ENCODE measurements at regions not wholly inside any gene's neighbourhood (a gene's known extent, or its start where the extent isn't known, plus 50 kb on each side); places are given as distances from the start of the nearest gene placed in this dataset.

DNA sequence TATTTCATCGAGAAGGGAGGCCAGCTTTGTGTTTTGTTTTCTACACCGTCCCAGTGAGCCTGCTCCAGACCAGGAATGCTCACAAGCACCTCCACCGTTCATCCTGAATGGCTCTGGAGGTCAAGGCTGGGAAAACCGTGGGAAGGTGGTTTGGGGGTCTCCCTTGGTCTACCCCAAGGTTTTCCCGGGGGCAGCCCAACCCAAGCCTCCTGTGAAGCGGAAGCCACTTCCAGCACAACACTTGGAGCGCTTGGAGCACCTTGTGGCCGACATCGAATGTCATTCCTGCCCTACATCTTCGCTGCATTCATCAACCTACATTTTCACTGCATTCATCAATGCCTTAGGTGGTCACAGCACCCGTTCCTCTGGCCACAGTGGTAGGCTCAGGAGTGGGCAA, 255.6 kb upstream of the PMEPA1 start:
- TF ChIP-seq, protein P1, sequence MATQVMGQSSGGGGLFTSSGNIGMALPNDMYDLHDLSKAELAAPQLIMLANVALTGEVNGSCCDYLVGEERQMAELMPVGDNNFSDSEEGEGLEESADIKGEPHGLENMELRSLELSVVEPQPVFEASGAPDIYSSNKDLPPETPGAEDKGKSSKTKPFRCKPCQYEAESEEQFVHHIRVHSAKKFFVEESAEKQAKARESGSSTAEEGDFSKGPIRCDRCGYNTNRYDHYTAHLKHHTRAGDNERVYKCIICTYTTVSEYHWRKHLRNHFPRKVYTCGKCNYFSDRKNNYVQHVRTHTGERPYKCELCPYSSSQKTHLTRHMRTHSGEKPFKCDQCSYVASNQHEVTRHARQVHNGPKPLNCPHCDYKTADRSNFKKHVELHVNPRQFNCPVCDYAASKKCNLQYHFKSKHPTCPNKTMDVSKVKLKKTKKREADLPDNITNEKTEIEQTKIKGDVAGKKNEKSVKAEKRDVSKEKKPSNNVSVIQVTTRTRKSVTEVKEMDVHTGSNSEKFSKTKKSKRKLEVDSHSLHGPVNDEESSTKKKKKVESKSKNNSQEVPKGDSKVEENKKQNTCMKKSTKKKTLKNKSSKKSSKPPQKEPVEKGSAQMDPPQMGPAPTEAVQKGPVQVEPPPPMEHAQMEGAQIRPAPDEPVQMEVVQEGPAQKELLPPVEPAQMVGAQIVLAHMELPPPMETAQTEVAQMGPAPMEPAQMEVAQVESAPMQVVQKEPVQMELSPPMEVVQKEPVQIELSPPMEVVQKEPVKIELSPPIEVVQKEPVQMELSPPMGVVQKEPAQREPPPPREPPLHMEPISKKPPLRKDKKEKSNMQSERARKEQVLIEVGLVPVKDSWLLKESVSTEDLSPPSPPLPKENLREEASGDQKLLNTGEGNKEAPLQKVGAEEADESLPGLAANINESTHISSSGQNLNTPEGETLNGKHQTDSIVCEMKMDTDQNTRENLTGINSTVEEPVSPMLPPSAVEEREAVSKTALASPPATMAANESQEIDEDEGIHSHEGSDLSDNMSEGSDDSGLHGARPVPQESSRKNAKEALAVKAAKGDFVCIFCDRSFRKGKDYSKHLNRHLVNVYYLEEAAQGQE (IDR thresholded peaks at IDR 0.05; ENCODE audit: insufficient read depth in 1 of 2, low read depth in 2 of 2, low read length in 2 of 2) = no peak
- TF ChIP-seq POLR2AphosphoS5 (IDR thresholded peaks at IDR 0.05; ENCODE audit: low read depth, low read length) = no peak
- TF ChIP-seq TAF1 (IDR thresholded peaks at IDR 0.05; ENCODE audit: borderline replicate concordance, insufficient read depth, low read length) = no peak
